ENCODE measurements at regions not wholly inside any gene's neighbourhood (a gene's known extent, or its start where the extent isn't known, plus 50 kb on each side); places are given as distances from the start of the nearest gene placed in this dataset.

DNA sequence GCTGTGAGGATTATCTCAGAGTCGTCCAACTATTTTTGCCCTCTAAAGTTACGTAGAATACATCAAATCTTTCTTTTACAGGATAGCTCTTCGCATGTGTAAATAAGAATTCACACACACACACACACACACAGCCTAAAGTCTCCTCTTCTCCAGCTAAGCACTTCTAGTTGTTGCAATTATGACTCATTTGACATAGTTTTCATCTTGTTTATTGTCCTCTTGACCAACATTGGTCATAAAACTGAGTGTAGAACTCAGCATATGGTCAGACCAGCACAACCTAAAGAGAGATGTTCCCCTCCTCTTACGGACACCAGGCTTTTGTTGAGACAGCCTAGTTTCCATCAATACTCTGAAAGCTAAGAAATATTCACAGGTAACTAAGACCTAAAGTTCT, 234.2 kb downstream of the BLID start:
- Histone ChIP-seq H3K4me3 (no peak overlapping the region), H3K9me3 (no peaks in the 10 kb centered on the region), H3K27me3 (no peaks in the 10 kb centered on the region), H3K36me3 (no peaks in the 10 kb centered on the region), H3K4me1 (no peaks in the 10 kb centered on the region), H3K27ac (no peak overlapping the region)
- TF ChIP-seq, protein P1, sequence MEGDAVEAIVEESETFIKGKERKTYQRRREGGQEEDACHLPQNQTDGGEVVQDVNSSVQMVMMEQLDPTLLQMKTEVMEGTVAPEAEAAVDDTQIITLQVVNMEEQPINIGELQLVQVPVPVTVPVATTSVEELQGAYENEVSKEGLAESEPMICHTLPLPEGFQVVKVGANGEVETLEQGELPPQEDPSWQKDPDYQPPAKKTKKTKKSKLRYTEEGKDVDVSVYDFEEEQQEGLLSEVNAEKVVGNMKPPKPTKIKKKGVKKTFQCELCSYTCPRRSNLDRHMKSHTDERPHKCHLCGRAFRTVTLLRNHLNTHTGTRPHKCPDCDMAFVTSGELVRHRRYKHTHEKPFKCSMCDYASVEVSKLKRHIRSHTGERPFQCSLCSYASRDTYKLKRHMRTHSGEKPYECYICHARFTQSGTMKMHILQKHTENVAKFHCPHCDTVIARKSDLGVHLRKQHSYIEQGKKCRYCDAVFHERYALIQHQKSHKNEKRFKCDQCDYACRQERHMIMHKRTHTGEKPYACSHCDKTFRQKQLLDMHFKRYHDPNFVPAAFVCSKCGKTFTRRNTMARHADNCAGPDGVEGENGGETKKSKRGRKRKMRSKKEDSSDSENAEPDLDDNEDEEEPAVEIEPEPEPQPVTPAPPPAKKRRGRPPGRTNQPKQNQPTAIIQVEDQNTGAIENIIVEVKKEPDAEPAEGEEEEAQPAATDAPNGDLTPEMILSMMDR (IDR thresholded peaks at IDR 0.05): no peak
- intact Hi-C loops (cut with DNase I): no loop called here
- ATAC-seq (no peak), DNase-seq (no peak)

DNA sequence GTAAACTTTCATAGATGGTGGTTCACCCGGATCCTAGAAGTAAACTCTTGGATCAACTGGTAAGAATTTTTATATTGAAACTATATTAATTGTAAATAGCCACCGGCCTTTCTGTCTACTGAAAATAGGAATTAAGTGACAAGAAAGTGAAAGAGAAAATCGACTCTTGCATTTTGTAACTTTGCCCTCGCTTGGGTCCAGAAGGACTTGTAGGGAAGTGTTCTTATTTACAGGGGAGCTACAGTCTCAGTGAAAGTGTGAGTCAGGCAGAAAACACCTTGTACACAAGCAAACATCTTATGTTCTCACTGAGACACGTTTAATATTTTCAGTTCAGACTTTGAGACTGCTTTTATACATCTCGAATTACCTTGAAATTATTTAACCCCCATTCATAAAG, 238.9 kb downstream of the BLID start:
- intact Hi-C loops (cut with DNase I): no loop called here

GRCh38 chr11:121873766-121874165, 242.2 kb downstream of the BLID start:
- ATAC-seq (no peak), DNase-seq (no peak)
- Histone ChIP-seq H3K36me3 (no peaks in the 10 kb centered on the region), H3K4me1 (no peaks in the 10 kb centered on the region), H3K27ac (no peak overlapping the region), H3K27me3 (no peaks in the 10 kb centered on the region), H3K4me3 (no peak overlapping the region), H3K9me3 (no peaks in the 10 kb centered on the region)
- TF ChIP-seq, protein P1 (IDR thresholded peaks at IDR 0.05): no peak
- intact Hi-C loops (cut with DNase I): no loop called here

More for the DNA sequence above, 238.9 kb downstream of the BLID start:
- no peak for DNase-seq
- H3K4me3 ChIP-seq: no peak overlapping the region
- no peaks in the 10 kb centered on the region for H3K36me3 ChIP-seq
- TF ChIP-seq, protein P1 (IDR thresholded peaks at IDR 0.05): no peak
- H3K27me3 ChIP-seq: no peaks in the 10 kb centered on the region
- ATAC-seq: no peak
- no peaks in the 10 kb centered on the region for H3K4me1 ChIP-seq
- no peaks in the 10 kb centered on the region for H3K9me3 ChIP-seq
- H3K27ac ChIP-seq: no peak overlapping the region

- no peaks in the 10 kb centered on the region for H3K9me3 ChIP-seq
- DNase-seq (no peak), ATAC-seq (no peak)
- no peaks in the 10 kb centered on the region for H3K27me3 ChIP-seq
- no peaks in the 10 kb centered on the region for H3K4me1 ChIP-seq
- intact Hi-C loops (cut with DNase I): no loop called here
- TF ChIP-seq, protein P1 (IDR thresholded peaks at IDR 0.05): no peak
- H3K27ac ChIP-seq: no peak overlapping the region
- H3K36me3 ChIP-seq: no peaks in the 10 kb centered on the region
- H3K4me3 ChIP-seq: no peak overlapping the region
Measured at GRCh38 chr11:121872356-121872755, 243.7 kb downstream of the BLID start.

DNA sequence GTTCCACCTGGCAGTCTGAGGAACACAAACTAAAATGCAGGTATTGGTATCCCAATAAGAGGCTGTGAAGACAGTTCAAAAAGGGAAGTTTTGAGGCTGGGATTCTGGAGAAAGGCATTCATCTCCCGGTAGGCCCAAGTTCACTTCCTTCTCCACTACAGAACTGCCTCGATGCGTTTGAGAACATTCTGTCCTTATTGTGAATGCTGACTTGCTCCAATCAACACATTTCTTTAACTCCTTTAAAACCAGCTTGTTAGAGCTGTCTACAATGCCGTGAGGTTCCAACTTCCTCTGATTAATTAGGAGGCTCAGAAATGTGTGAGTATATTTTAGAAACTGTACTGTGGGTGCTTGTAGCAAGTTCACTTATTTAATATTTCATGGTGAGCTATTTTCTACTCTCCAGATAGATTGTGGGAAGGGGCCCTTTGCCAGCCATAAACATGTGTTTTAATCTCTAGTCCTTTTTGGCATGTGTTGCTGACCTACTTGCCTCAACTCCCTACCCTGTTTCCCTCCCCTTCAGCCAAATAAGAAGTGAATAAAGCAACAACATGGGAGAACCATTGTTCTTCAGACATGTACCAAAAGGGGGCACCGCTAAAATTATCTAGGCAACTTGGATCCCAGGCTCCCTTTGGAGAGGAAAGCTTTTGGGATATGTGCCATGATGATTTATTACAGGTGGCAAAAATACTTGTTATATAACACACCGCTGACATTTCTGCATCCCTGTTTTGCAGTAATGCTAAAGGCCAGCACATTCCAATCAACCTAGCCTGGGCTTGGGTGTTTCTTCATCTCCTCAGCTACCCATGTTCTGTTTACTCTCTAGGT, 245.6 kb downstream of the BLID start:
- H3K4me3 ChIP-seq: no peak overlapping the region
- DNase-seq (no peak), ATAC-seq (no peak)
- TF ChIP-seq, protein P1 (IDR thresholded peaks at IDR 0.05): no peak
- no peaks in the 10 kb centered on the region for H3K4me1 ChIP-seq
- no peaks in the 10 kb centered on the region for H3K9me3 ChIP-seq
- intact Hi-C loops (cut with DNase I): no loop called here
- no peaks in the 10 kb centered on the region for H3K36me3 ChIP-seq
- H3K27ac ChIP-seq: no peak overlapping the region
- no peaks in the 10 kb centered on the region for H3K27me3 ChIP-seq
